ENCODE measurements at regions not wholly inside any gene's neighbourhood (a gene's known extent, or its start where the extent isn't known, plus 50 kb on each side); places are given as distances from the start of the nearest gene placed in this dataset.

DNA sequence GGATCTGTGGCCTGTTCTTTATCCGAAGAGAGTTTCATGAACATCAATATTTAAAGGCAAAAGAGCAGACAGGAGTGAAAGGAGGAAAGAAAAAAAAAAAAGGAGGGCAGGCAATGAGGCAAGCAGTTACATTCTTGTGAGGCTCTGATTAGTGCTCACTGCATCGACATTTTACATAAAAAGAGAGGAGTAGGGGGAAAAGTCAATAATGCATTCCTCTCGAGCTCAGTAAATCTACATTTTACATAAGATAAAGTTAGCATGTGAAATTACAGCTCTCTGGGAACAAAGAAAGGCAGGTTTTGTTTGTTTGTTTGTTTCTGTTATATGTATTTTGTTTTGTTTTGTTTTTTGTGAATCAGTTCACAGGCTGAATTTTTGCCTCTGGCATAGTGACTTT, 187.1 kb upstream of the ARL4C start:
- TF ChIP-seq TAF1 (IDR thresholded peaks at IDR 0.05; ENCODE audit: low read depth, low read length) = no peak
- no peak for TF ChIP-seq POU2F2 (IDR thresholded peaks at IDR 0.05; ENCODE audit: low read depth, low read length)
- TF ChIP-seq POLR2AphosphoS5 (IDR thresholded peaks at IDR 0.05; ENCODE audit: low read depth, low read length) = no peak

All from GM12891 (cell line).